AG09309 (cell line): ENCODE measurements at regions not wholly inside any gene's neighbourhood (a gene's known extent, or its start where the extent isn't known, plus 50 kb on each side); places are given as distances from the start of the nearest gene placed in this dataset.

Experiments
- DNase-seq: peaks from one replicate; pipeline ENCODE4 v3.0.0-alpha.2; 2010; ENCODE audit warnings: low read depth
- H3K4me3 ChIP-seq: 2 replicates; pipeline ENCODE4 v1.5.1; 2011; ENCODE audit warnings: mild to moderate bottlenecking, low read depth, low read length, moderate library complexity; ENCODE audit not compliant: control insufficient read depth
- CTCF ChIP-seq: IDR thresholded peaks from 2 replicates; pipeline ENCODE4 v1.5.1; 2011; ENCODE audit warnings: mild to moderate bottlenecking, low read depth, low read length, inconsistent platforms; ENCODE audit not compliant: insufficient read depth, control insufficient read depth; ENCODE audit errors: missing control alignments

GRCh38 chr7:115707258-115708012, 323.1 kb downstream of the TFEC start:
- H3K4me3 ChIP-seq: no peak overlapping the region
- peak; percentile 22 for TF ChIP-seq CTCF
- no peak for DNase-seq

- H3K4me3 ChIP-seq: no peak overlapping the region
- no peak for TF ChIP-seq CTCF
- no peak for DNase-seq
Observed at GRCh38 chr7:115704884-115705283, 325.7 kb downstream of the TFEC start.

- no peak overlapping the region for H3K4me3 ChIP-seq
- TF ChIP-seq CTCF: no peak
- DNase-seq: no peak
Observed at GRCh38 chr7:115701141-115701540, 329.4 kb downstream of the TFEC start.

GRCh38 chr7:115694424-115694823, 336.1 kb downstream of the TFEC start:
- H3K4me3 ChIP-seq: no peak overlapping the region
- no peak for DNase-seq
- no peak for TF ChIP-seq CTCF

- no peak overlapping the region for H3K4me3 ChIP-seq
- DNase-seq: no peak
- TF ChIP-seq CTCF: no peak
Observed at GRCh38 chr7:115693779-115694178, 336.8 kb downstream of the TFEC start.

GRCh38 chr7:115689941-115690340, 340.6 kb downstream of the TFEC start:
- no peak for DNase-seq
- no peak overlapping the region for H3K4me3 ChIP-seq
- no peak for TF ChIP-seq CTCF

- no peak for DNase-seq
- no peak overlapping the region for H3K4me3 ChIP-seq
- no peak for TF ChIP-seq CTCF
Observed at GRCh38 chr7:115683093-115683492, 347.5 kb downstream of the TFEC start.
